Uterus (tissue), 3 donors: ENCODE measurements at regions not wholly inside any gene's neighbourhood (a gene's known extent, or its start where the extent isn't known, plus 50 kb on each side); places are given as distances from the start of the nearest gene placed in this dataset.

Experiments
- DNase-seq, 2 donors: peaks; one replicate each; pipeline ENCODE4 v3.0.0-alpha.2; 2019 to 2020
- H3K27ac ChIP-seq, 2 donors: fragments of 200-600 bp; sonication (generic); 1 replicate in 1 of 2; 2 replicates in 1 of 2; pipeline ENCODE4 v1.5.1; 2016 to 2018
- H3K27me3 ChIP-seq, 2 donors: fragments of 200-600 bp; sonication (generic); one replicate each; pipeline ENCODE4 v1.5.1; 2018 to 2019; ENCODE audit warnings: control low read depth in 1 of 2
- H3K36me3 ChIP-seq, 2 donors: fragments of 200-600 bp; sonication (generic); one replicate each; pipeline ENCODE4 v1.5.1; 2019; ENCODE audit warnings: control low read depth in 1 of 2
- H3K4me1 ChIP-seq, 2 donors: fragments of 200-600 bp; sonication (generic); one replicate each; pipeline ENCODE4 v1.5.1; 2018 to 2019; ENCODE audit warnings: control low read depth in 1 of 2
- H3K4me3 ChIP-seq, 2 donors: fragments of 200-600 bp; sonication (generic); 1 replicate in 1 of 2; 2 replicates in 1 of 2; pipeline ENCODE4 v1.5.1; 2018 to 2019; ENCODE audit warnings: mild to moderate bottlenecking in 1 of 2
- H3K9me3 ChIP-seq, 2 donors: fragments of 200-600 bp; sonication (generic); one replicate each; pipeline ENCODE4 v1.5.1; 2019; ENCODE audit warnings: control low read depth in 1 of 2
- CTCF ChIP-seq, 4 experiments: fragments of 200-600 bp in 2 of 4; fragments of 450-650 bp in 2 of 4; sonication (generic) in 2 of 4; IDR thresholded peaks; one replicate each; pipeline ENCODE4 v1.5.1; 2016 to 2019; ENCODE audit warnings: antibody characterized with exemption in 4 of 4, mild to moderate bottlenecking in 2 of 4, moderate library complexity in 1 of 4
- POLR2A ChIP-seq, 2 donors: fragments of 450-650 bp; IDR thresholded peaks; one replicate each; pipeline ENCODE4 v1.6.1; 2016; ENCODE audit warnings: antibody characterized with exemption in 2 of 2, mild to moderate bottlenecking in 1 of 2, moderate library complexity in 1 of 2
- intact Hi-C: fragments of 100-400 bp; cut with DNase I; formaldehyde crosslinking; loops from one replicate; pipeline ENCODE4 v1.15.1; 2023; ENCODE audit warnings: low total_unique reads
- donor health status: DM: yes; HTN: yes; CAD: no.

GRCh38 chr10:123309731-123310130, 155.5 kb downstream of the BUB3 start:
- Histone ChIP-seq H3K36me3 (no peaks in the 10 kb centered on the region), H3K4me1 (no peaks in the 10 kb centered on the region), H3K9me3 (no peaks in the 10 kb centered on the region), H3K27ac (no peak overlapping the region), H3K27me3 (no peaks in the 10 kb centered on the region), H3K4me3 (no peak overlapping the region)
- no peak for DNase-seq
- TF ChIP-seq POLR2A (IDR thresholded peaks at IDR 0.05): no peak
- no peak for TF ChIP-seq CTCF (IDR thresholded peaks at IDR 0.05)
- intact Hi-C loops: no loop called here

GRCh38 chr10:123316776-123317175, 162.6 kb downstream of the BUB3 start:
- Histone ChIP-seq H3K4me3 (no peak overlapping the region), H3K9me3 (no peaks in the 10 kb centered on the region), H3K36me3 (no peaks in the 10 kb centered on the region), H3K27ac (no peak overlapping the region), H3K27me3 (no peaks in the 10 kb centered on the region), H3K4me1 (no peaks in the 10 kb centered on the region)
- TF ChIP-seq POLR2A (IDR thresholded peaks at IDR 0.05): no peak
- no peak for TF ChIP-seq CTCF (IDR thresholded peaks at IDR 0.05)
- intact Hi-C loops: no loop called here
- no peak for DNase-seq

GRCh38 chr10:123318516-123318915, 164.3 kb downstream of the BUB3 start:
- DNase-seq: no peak
- Histone ChIP-seq H3K4me1 (no peaks in the 10 kb centered on the region), H3K27ac (no peak overlapping the region), H3K4me3 (no peak overlapping the region), H3K36me3 (no peaks in the 10 kb centered on the region), H3K27me3 (no peaks in the 10 kb centered on the region), H3K9me3 (no peaks in the 10 kb centered on the region)
- intact Hi-C loops: no loop called here
- TF ChIP-seq POLR2A (IDR thresholded peaks at IDR 0.05) (no peak), CTCF (IDR thresholded peaks at IDR 0.05) (no peak)

GRCh38 chr10:123320091-123320490, 165.9 kb downstream of the BUB3 start:
- Histone ChIP-seq H3K9me3 (no peaks in the 10 kb centered on the region), H3K36me3 (no peaks in the 10 kb centered on the region), H3K27me3 (no peaks in the 10 kb centered on the region), H3K4me1 (no peaks in the 10 kb centered on the region), H3K4me3 (no peak overlapping the region), H3K27ac (no peak overlapping the region)
- no peak for TF ChIP-seq POLR2A (IDR thresholded peaks at IDR 0.05)
- no peak for TF ChIP-seq CTCF (IDR thresholded peaks at IDR 0.05)
- no peak for DNase-seq
- intact Hi-C loops: no loop called here

GRCh38 chr10:123323884-123324283, 169.7 kb downstream of the BUB3 start:
- Histone ChIP-seq H3K27ac (no peak overlapping the region), H3K9me3 (no peaks in the 10 kb centered on the region), H3K4me1 (no peaks in the 10 kb centered on the region), H3K4me3 (no peak overlapping the region), H3K36me3 (no peaks in the 10 kb centered on the region), H3K27me3 (no peaks in the 10 kb centered on the region)
- TF ChIP-seq POLR2A (IDR thresholded peaks at IDR 0.05): no peak
- TF ChIP-seq CTCF (IDR thresholded peaks at IDR 0.05): no peak
- intact Hi-C loops: no loop called here
- DNase-seq: no peak
